Activated CD4-positive, alpha-beta memory T cell treated with anti-CD3 and anti-CD28 coated beads, Interleukin-2, amount 10 ng/mL, durations not matched to agents 7 days and 5 days (primary cell): ENCODE measurements at regions not wholly inside any gene's neighbourhood (a gene's known extent, or its start where the extent isn't known, plus 50 kb on each side); places are given as distances from the start of the nearest gene placed in this dataset.
"Not testable (repeated sequence)": the region's sequence is repeated elsewhere in the genome, so short reads cannot be mapped to it uniquely, and the experiment has no call there.

Experiments
- CTCF ChIA-PET: fragments of 350-600 bp; sonication (Branson Sonifier 250); formaldehyde crosslinking; loops from one replicate; lab custom pipeline; 2021; ENCODE audit warnings: antibody characterized with exemption, inconsistent platforms; lab: Charles Lee
- POLR2A ChIA-PET: fragments of 350-600 bp; sonication (Branson Sonifier 250); formaldehyde crosslinking; loops from one replicate; lab custom pipeline; 2021; ENCODE audit warnings: antibody characterized with exemption; lab: Charles Lee
- DNase-seq: peaks from one replicate; pipeline ENCODE4 v3.0.0-alpha.2; 2020
- H3K27ac Mint-ChIP-seq: one replicate; pipeline ENCODE4 v1.8.0; 2021; ENCODE audit warnings: mild to moderate bottlenecking, mixed read lengths
- H3K27me3 Mint-ChIP-seq: one replicate; pipeline ENCODE4 v1.8.0; 2021; ENCODE audit warnings: mixed read lengths
- H3K36me3 Mint-ChIP-seq: one replicate; pipeline ENCODE4 v1.8.0; 2021; ENCODE audit warnings: low read depth, mixed read lengths
- H3K4me1 Mint-ChIP-seq: one replicate; pipeline ENCODE4 v1.8.0; 2021; ENCODE audit warnings: mixed read lengths
- H3K4me3 Mint-ChIP-seq: one replicate; pipeline ENCODE4 v1.8.0; 2021; ENCODE audit warnings: mild to moderate bottlenecking, mixed read lengths
- H3K9me3 Mint-ChIP-seq: one replicate; pipeline ENCODE4 v1.8.0; 2021; ENCODE audit warnings: mixed read lengths

GRCh38 chr5:124173386-124173785, 573.1 kb downstream of the ZNF608 start:
- H3K27ac Mint-ChIP-seq = no peak overlapping the region
- DNase-seq = no peak
- POLR2A ChIA-PET = no interaction called here

GRCh38 chr5:124172389-124173003, 573.9 kb downstream of the ZNF608 start:
- Mint-ChIP-seq H3K9me3 (peaks cover 20% of the 10 kb centered on the region), H3K27ac (no peak overlapping the region), H3K27me3 (no peaks in the 10 kb centered on the region), H3K4me1 (no peaks in the 10 kb centered on the region), H3K36me3 (no peaks in the 10 kb centered on the region), H3K4me3 (no peak overlapping the region)
- no peak for DNase-seq
- POLR2A ChIA-PET = no interaction called here
- CTCF ChIA-PET = no interaction called here

More at GRCh38 chr5:124173386-124173785, 573.1 kb downstream of the ZNF608 start:
- Mint-ChIP-seq H3K9me3 (peaks cover 15% of the 10 kb centered on the region), H3K27me3 (no peaks in the 10 kb centered on the region), H3K4me1 (no peaks in the 10 kb centered on the region), H3K36me3 (no peaks in the 10 kb centered on the region), H3K4me3 (no peak overlapping the region)
- CTCF ChIA-PET = no interaction called here

- peaks cover 19% of the 10 kb centered on the region for H3K9me3 Mint-ChIP-seq
- H3K4me3 Mint-ChIP-seq, H3K4me1 Mint-ChIP-seq, H3K27ac Mint-ChIP-seq, H3K27me3 Mint-ChIP-seq, CTCF ChIA-PET, H3K36me3 Mint-ChIP-seq, DNase-seq, POLR2A ChIA-PET: not testable (repeated sequence)
Observed at GRCh38 chr5:124168093-124168492, 578.3 kb downstream of the ZNF608 start.

GRCh38 chr5:124162767-124163532, 583.5 kb downstream of the ZNF608 start:
- H3K27ac Mint-ChIP-seq = no peak overlapping the region
- H3K9me3 Mint-ChIP-seq = peaks cover 1% of the 10 kb centered on the region
- no peak overlapping the region for H3K4me3 Mint-ChIP-seq

GRCh38 chr5:124161266-124161665, 585.2 kb downstream of the ZNF608 start:
- no peak overlapping the region for H3K4me3 Mint-ChIP-seq
- CTCF ChIA-PET = no interaction called here
- POLR2A ChIA-PET = no interaction called here

More at GRCh38 chr5:124162767-124163532, 583.5 kb downstream of the ZNF608 start:
- no peaks in the 10 kb centered on the region for H3K36me3 Mint-ChIP-seq
- H3K4me1 Mint-ChIP-seq = no peaks in the 10 kb centered on the region
- POLR2A ChIA-PET = no interaction called here
- no peak for DNase-seq
- CTCF ChIA-PET = no interaction called here
- no peaks in the 10 kb centered on the region for H3K27me3 Mint-ChIP-seq

GRCh38 chr5:124160265-124160664, 586.2 kb downstream of the ZNF608 start:
- DNase-seq = no peak
- Mint-ChIP-seq H3K36me3 (no peaks in the 10 kb centered on the region), H3K27ac (no peak overlapping the region), H3K9me3 (peaks cover 4% of the 10 kb centered on the region), H3K4me1 (no peaks in the 10 kb centered on the region), H3K27me3 (no peaks in the 10 kb centered on the region), H3K4me3 (no peak overlapping the region)
- ChIA-PET POLR2A (no interaction called here), CTCF (no interaction called here)

More at GRCh38 chr5:124161266-124161665, 585.2 kb downstream of the ZNF608 start:
- Mint-ChIP-seq H3K36me3 (no peaks in the 10 kb centered on the region), H3K27ac (no peak overlapping the region), H3K27me3 (no peaks in the 10 kb centered on the region), H3K9me3 (no peaks in the 10 kb centered on the region), H3K4me1 (no peaks in the 10 kb centered on the region)
- DNase-seq = no peak

GRCh38 chr5:124157320-124157719, 589.1 kb downstream of the ZNF608 start:
- ChIA-PET POLR2A (no interaction called here), CTCF (no interaction called here)

GRCh38 chr5:124156415-124156996, 589.9 kb downstream of the ZNF608 start:
- DNase-seq = no peak
- Mint-ChIP-seq H3K9me3 (peaks cover 8% of the 10 kb centered on the region), H3K4me1 (no peaks in the 10 kb centered on the region), H3K27me3 (no peaks in the 10 kb centered on the region), H3K4me3 (no peak overlapping the region), H3K27ac (no peak overlapping the region), H3K36me3 (no peaks in the 10 kb centered on the region)
- CTCF ChIA-PET = no interaction called here
- POLR2A ChIA-PET = no interaction called here

More at GRCh38 chr5:124157320-124157719, 589.1 kb downstream of the ZNF608 start:
- no peak overlapping the region for H3K27ac Mint-ChIP-seq
- H3K4me3 Mint-ChIP-seq = no peak overlapping the region
- DNase-seq = no peak
- no peaks in the 10 kb centered on the region for H3K4me1 Mint-ChIP-seq
- peaks cover 8% of the 10 kb centered on the region for H3K9me3 Mint-ChIP-seq
- H3K27me3 Mint-ChIP-seq = no peaks in the 10 kb centered on the region
- no peaks in the 10 kb centered on the region for H3K36me3 Mint-ChIP-seq

- Mint-ChIP-seq H3K36me3 (no peaks in the 10 kb centered on the region), H3K9me3 (peaks cover 13% of the 10 kb centered on the region), H3K4me3 (no peak overlapping the region), H3K27me3 (no peaks in the 10 kb centered on the region), H3K27ac (no peak overlapping the region), H3K4me1 (no peaks in the 10 kb centered on the region)
- CTCF ChIA-PET = no interaction called here
- POLR2A ChIA-PET = no interaction called here
- DNase-seq = no peak
Observed at GRCh38 chr5:124154714-124155113, 591.7 kb downstream of the ZNF608 start.

GRCh38 chr5:124153588-124153987, 592.9 kb downstream of the ZNF608 start:
- Mint-ChIP-seq H3K4me1 (no peaks in the 10 kb centered on the region), H3K36me3 (no peaks in the 10 kb centered on the region), H3K4me3 (no peak overlapping the region), H3K27ac (no peak overlapping the region), H3K27me3 (no peaks in the 10 kb centered on the region), H3K9me3 (peaks cover 16% of the 10 kb centered on the region)
- POLR2A ChIA-PET = no interaction called here
- CTCF ChIA-PET = no interaction called here
- DNase-seq = no peak

- DNase-seq = no peak
- H3K27me3 Mint-ChIP-seq = no peaks in the 10 kb centered on the region
- H3K4me3 Mint-ChIP-seq = no peak overlapping the region
- H3K36me3 Mint-ChIP-seq = no peaks in the 10 kb centered on the region
- ChIA-PET CTCF (no interaction called here), POLR2A (no interaction called here)
- H3K4me1 Mint-ChIP-seq = no peaks in the 10 kb centered on the region
- no peak overlapping the region for H3K27ac Mint-ChIP-seq
- H3K9me3 Mint-ChIP-seq = peaks cover 15% of the 10 kb centered on the region
Observed at GRCh38 chr5:124148574-124148973, 597.9 kb downstream of the ZNF608 start.

- H3K27ac Mint-ChIP-seq = no peak overlapping the region
- CTCF ChIA-PET = no interaction called here
- peaks cover 4% of the 10 kb centered on the region for H3K9me3 Mint-ChIP-seq
- no peak for DNase-seq
- POLR2A ChIA-PET = no interaction called here
- H3K4me3 Mint-ChIP-seq = no peak overlapping the region
- no peaks in the 10 kb centered on the region for H3K4me1 Mint-ChIP-seq
- H3K27me3 Mint-ChIP-seq = no peaks in the 10 kb centered on the region
- no peaks in the 10 kb centered on the region for H3K36me3 Mint-ChIP-seq
Observed at GRCh38 chr5:124140060-124140459, 606.4 kb downstream of the ZNF608 start.

GRCh38 chr5:124139477-124139876, 607.0 kb downstream of the ZNF608 start:
- H3K9me3 Mint-ChIP-seq = peaks cover 4% of the 10 kb centered on the region
- ChIA-PET CTCF (no interaction called here), POLR2A (no interaction called here)

More at GRCh38 chr5:124139477-124139876, 607.0 kb downstream of the ZNF608 start:
- no peaks in the 10 kb centered on the region for H3K27me3 Mint-ChIP-seq
- no peaks in the 10 kb centered on the region for H3K36me3 Mint-ChIP-seq
- DNase-seq = no peak
- H3K27ac Mint-ChIP-seq = no peak overlapping the region
- H3K4me3 Mint-ChIP-seq = no peak overlapping the region
- H3K4me1 Mint-ChIP-seq = no peaks in the 10 kb centered on the region
